Testis (tissue), 2 donors: ENCODE measurements at regions not wholly inside any gene's neighbourhood (a gene's known extent, or its start where the extent isn't known, plus 50 kb on each side); places are given as distances from the start of the nearest gene placed in this dataset.

ENCODE experiments used
- CTCF ChIP-seq, 3 experiments: fragments of 450-650 bp in 2 of 3; fragments of 200-600 bp in 1 of 3; sonication (generic) in 1 of 3; IDR thresholded peaks; one replicate each; pipeline ENCODE4 v1.5.1; 2016 to 2019; ENCODE audit warnings: antibody characterized with exemption in 3 of 3, mild to moderate bottlenecking in 2 of 3, moderate library complexity in 1 of 3
- POLR2A ChIP-seq: fragments of 450-650 bp; IDR thresholded peaks from one replicate; pipeline ENCODE4 v1.6.1; 2017; ENCODE audit warnings: antibody characterized with exemption, mild to moderate bottlenecking, moderate library complexity

DNA sequence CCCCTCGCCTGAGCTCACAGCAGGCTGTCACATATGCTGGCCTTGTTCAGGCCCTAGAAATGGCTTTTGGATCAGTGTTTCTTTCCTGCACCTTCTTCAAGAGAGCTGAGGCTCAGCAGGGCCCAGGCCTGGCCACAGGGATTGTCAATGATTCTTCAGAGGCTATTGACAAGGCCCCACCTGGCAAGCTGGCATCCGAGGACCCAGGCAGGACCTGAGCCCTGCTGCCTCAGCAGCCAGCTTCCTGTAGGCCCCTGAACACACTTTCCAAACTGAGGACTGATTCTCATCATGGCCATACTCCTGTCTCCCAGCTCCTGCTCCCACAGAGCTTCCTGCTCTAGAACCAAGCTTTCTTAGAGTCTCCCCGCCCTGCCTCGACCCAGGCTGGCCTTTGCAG lies 136.8 kb downstream of the UQCRFS1 start:
- TF ChIP-seq CTCF (IDR thresholded peaks at IDR 0.05) (no peak), POLR2A (no peak)
